ENCODE measurements at regions not wholly inside any gene's neighbourhood (a gene's known extent, or its start where the extent isn't known, plus 50 kb on each side); places are given as distances from the start of the nearest gene placed in this dataset.

DNA sequence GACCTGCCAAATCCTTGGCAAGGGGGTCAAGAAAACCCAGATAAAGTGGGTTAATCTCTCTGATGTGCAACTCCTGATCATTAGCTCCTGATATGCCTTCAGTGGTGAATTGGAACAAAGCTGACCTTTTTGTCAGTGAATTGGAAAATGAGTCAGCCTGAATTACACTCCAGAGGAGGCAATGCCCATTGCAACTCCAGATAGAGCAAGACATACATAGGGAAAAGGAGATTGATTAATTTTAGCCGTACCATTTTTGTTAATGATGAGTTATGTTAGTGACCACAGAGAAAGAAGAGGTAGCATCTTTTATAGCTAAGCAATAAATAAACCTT lies 195.2 kb upstream of the CADPS start:
- no peak for ATAC-seq
- no TSS peak for BruUV-seq (replicated peaks)
- no peaks in the 10 kb centered on the region for H3K9me3 ChIP-seq (ENCODE audit: control insufficient read depth, insufficient read depth, low read depth, low read length)

DNA sequence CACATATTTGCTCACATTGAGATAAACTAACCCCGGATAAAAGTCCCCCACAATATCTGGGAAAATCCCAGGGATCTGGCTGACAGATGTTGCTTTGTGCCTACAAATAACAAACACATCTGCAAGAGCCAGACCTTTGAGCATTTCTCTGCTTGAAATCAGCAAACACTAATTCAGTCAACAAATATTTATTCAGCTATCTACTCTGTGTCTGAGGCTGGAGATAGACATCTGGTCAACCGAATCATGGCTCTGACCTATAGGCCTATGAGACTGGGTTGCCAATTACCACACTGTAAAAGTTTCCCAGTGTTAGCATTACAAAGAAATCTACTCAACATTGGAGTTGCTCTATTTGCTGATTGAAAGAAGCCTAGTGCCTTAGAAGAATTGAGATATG lies 201.1 kb upstream of the CADPS start:
- intact Hi-C loops (cut with micrococcal nuclease; ENCODE audit: unreplicated experiment) (no loop called here), in situ Hi-C loops (cut with HindIII; ENCODE audit: low pct_unique_long_range_greater_than_20kb, low sequenced_read_pairs) (no loop called here)
- TF ChIP-seq, protein P1, sequence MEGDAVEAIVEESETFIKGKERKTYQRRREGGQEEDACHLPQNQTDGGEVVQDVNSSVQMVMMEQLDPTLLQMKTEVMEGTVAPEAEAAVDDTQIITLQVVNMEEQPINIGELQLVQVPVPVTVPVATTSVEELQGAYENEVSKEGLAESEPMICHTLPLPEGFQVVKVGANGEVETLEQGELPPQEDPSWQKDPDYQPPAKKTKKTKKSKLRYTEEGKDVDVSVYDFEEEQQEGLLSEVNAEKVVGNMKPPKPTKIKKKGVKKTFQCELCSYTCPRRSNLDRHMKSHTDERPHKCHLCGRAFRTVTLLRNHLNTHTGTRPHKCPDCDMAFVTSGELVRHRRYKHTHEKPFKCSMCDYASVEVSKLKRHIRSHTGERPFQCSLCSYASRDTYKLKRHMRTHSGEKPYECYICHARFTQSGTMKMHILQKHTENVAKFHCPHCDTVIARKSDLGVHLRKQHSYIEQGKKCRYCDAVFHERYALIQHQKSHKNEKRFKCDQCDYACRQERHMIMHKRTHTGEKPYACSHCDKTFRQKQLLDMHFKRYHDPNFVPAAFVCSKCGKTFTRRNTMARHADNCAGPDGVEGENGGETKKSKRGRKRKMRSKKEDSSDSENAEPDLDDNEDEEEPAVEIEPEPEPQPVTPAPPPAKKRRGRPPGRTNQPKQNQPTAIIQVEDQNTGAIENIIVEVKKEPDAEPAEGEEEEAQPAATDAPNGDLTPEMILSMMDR (IDR thresholded peaks at IDR 0.05) = no peak
- TF ChIP-seq POLR2AphosphoS5 (IDR thresholded peaks at IDR 0.05; ENCODE audit: low read depth, low read length) (no peak), SIN3A (IDR thresholded peaks at IDR 0.05; ENCODE audit: borderline replicate concordance, insufficient read depth, low read depth, low read length) (no peak)
- TF ChIP-seq, protein P2, sequence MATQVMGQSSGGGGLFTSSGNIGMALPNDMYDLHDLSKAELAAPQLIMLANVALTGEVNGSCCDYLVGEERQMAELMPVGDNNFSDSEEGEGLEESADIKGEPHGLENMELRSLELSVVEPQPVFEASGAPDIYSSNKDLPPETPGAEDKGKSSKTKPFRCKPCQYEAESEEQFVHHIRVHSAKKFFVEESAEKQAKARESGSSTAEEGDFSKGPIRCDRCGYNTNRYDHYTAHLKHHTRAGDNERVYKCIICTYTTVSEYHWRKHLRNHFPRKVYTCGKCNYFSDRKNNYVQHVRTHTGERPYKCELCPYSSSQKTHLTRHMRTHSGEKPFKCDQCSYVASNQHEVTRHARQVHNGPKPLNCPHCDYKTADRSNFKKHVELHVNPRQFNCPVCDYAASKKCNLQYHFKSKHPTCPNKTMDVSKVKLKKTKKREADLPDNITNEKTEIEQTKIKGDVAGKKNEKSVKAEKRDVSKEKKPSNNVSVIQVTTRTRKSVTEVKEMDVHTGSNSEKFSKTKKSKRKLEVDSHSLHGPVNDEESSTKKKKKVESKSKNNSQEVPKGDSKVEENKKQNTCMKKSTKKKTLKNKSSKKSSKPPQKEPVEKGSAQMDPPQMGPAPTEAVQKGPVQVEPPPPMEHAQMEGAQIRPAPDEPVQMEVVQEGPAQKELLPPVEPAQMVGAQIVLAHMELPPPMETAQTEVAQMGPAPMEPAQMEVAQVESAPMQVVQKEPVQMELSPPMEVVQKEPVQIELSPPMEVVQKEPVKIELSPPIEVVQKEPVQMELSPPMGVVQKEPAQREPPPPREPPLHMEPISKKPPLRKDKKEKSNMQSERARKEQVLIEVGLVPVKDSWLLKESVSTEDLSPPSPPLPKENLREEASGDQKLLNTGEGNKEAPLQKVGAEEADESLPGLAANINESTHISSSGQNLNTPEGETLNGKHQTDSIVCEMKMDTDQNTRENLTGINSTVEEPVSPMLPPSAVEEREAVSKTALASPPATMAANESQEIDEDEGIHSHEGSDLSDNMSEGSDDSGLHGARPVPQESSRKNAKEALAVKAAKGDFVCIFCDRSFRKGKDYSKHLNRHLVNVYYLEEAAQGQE (IDR thresholded peaks at IDR 0.05; ENCODE audit: insufficient read depth in 1 of 2, low read depth in 2 of 2, low read length in 1 of 2) = no peak
- ChIA-PET POLR2A (no interaction called here), CTCF (no interaction called here)
- Histone ChIP-seq H3K4me1 (ENCODE audit: control insufficient read depth, insufficient read depth, low read length) (no peaks in the 10 kb centered on the region), H3K4me3 (ENCODE audit: low read depth in 2 of 2, low read length in 2 of 2) (no peak overlapping the region), H3K9me3 (ENCODE audit: control insufficient read depth, insufficient read depth, low read depth, low read length) (no peaks in the 10 kb centered on the region), H3K27ac (ENCODE audit: low read length) (no peak overlapping the region), H3K36me3 (ENCODE audit: control insufficient read depth, insufficient read depth, low read length) (no peaks in the 10 kb centered on the region), H3K27me3 (ENCODE audit: control insufficient read depth, insufficient read depth, low read length) (no peaks in the 10 kb centered on the region)
- no peak for ATAC-seq
- no peak for DNase-seq (ENCODE audit: low read depth, low spot score)
- BruUV-seq (replicated peaks) = no TSS peak

More for the DNA sequence above, 195.2 kb upstream of the CADPS start:
- intact Hi-C loops (cut with micrococcal nuclease; ENCODE audit: unreplicated experiment) (no loop called here), in situ Hi-C loops (cut with HindIII; ENCODE audit: low pct_unique_long_range_greater_than_20kb, low sequenced_read_pairs) (no loop called here)
- DNase-seq (ENCODE audit: low read depth, low spot score) = no peak
- TF ChIP-seq SIN3A (IDR thresholded peaks at IDR 0.05; ENCODE audit: borderline replicate concordance, insufficient read depth, low read depth, low read length) = no peak
- TF ChIP-seq, protein P2 (IDR thresholded peaks at IDR 0.05; ENCODE audit: insufficient read depth in 1 of 2, low read depth in 2 of 2, low read length in 1 of 2) = no peak
- TF ChIP-seq TCF7L2 (IDR thresholded peaks at IDR 0.05; ENCODE audit: low read depth, low read length) = no peak
- no peak for TF ChIP-seq POLR2AphosphoS5 (IDR thresholded peaks at IDR 0.05; ENCODE audit: low read depth, low read length)
- TF ChIP-seq, protein P1 (IDR thresholded peaks at IDR 0.05) = no peak
- no peaks in the 10 kb centered on the region for H3K4me1 ChIP-seq (ENCODE audit: control insufficient read depth, insufficient read depth, low read length)
- no peak overlapping the region for H3K27ac ChIP-seq (ENCODE audit: low read length)
- ChIA-PET POLR2A (interaction anchor here (0.6 kb wide), 1 partner anchor 14 kb away, joined by 4 read pairs; no protein-coding TSS in a partner anchor), CTCF (no interaction called here)
- H3K36me3 ChIP-seq (ENCODE audit: control insufficient read depth, insufficient read depth, low read length) = no peaks in the 10 kb centered on the region
- H3K4me3 ChIP-seq (ENCODE audit: low read depth in 2 of 2, low read length in 2 of 2) = no peak overlapping the region
- H3K27me3 ChIP-seq (ENCODE audit: control insufficient read depth, insufficient read depth, low read length) = no peaks in the 10 kb centered on the region

All from Panc1 (cell line).